ENCODE measurements at regions not wholly inside any gene's neighbourhood (a gene's known extent, or its start where the extent isn't known, plus 50 kb on each side); places are given as distances from the start of the nearest gene placed in this dataset.

DNA sequence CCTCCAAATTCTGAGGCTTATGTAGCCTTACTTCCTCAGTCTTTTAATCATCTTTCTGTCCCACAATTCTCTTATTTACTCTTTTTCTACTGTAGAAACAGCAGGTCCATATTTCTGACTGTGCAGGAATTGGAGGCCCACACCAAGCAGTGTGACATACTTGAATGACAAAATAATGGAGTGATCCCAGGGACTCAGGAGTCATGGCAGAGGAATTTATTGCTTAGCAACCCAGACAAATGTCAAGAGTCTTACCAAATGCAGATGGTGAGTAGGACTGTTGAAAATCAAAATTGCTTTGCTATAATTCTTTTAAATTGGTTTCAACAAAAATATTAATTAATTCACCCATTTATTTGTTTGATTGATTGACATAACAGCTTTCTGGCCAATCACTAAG lies 59.9 kb downstream of the HTR1B start:
- DNase-seq (ENCODE audit: low spot score) (no peak), ATAC-seq (no peak)
- intact Hi-C loops (cut with DNase I): no loop called here

DNA sequence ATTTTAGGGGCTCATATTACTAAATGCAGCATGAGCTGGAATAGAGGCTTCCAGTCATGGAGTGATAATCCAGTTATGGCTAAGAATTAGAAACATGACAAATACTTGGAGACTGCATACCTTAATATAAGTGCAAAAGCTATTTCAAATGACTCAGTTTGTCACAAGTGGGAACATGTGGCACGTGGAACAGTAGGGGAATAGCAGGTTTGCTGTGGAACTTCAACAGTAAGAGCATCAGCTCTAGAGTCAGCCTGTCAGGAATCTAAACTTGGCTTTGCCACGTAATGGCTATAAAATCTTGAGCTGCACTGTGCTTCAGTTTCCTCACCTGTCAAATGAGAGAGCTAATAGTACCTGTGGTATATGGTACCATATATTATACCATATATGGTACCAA lies 62.1 kb downstream of the HTR1B start:
- intact Hi-C loops (cut with DNase I): no loop called here
- no peak for ATAC-seq
- DNase-seq (ENCODE audit: low spot score): no peak

DNA sequence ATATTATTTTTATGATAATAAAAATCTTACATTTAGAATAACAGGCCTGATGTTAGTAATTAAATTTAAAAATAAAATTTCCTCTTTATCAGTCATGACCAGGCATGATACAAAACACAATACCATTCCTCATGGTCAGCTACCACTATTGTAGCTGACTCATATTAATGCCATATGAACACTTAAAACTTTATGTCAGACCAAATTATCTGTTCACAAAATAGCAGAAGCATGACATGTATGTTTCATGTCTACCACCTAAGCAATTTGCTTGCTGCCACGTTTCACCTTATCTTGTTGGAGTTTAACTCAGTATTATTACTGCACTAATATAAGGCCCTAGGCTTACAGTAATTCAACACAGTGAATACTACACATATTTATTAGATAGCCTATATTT lies 65.7 kb downstream of the HTR1B start:
- DNase-seq (ENCODE audit: low spot score) (no peak), ATAC-seq (no peak)
- intact Hi-C loops (cut with DNase I): no loop called here

DNA sequence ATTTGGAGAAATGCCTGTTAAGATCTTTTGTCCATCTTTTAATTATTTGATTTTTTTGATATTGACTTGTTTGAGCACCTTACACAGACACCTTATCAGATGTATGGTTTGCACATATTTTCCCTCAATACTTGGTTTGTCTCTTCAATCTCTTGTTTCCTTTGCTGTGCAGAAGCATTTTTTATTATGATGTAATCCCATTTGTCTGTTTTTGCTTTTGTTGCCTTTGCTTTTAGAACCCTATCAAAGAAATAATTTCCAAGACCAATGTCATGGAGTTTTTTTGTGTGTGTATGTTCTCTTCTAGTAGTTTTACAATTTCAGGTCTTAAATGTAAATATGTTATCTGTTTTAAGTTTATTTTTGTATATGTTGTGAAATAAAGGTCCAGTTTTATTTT lies 73.9 kb downstream of the HTR1B start:
- intact Hi-C loops (cut with DNase I): no loop called here
- DNase-seq (ENCODE audit: low spot score): no peak
- no peak for ATAC-seq

DNA sequence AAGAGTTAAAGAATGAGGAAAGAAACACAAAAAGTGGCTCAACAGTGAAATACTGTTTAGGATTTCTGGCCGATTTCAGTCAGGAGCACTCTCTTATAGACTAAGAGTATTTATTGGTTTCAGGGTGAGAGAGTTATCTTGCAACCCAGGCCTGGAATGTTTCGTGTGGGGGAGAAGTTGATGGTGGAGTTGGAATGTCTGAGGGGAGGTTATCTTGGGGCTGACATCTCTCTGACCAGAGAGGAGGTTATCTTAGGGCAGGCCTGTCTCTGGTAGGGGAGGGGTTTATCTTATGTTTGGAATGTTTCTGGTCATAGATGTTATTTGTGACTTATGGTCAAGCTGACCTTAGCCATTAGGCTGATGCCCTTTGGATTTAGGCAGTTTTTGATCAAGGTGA lies 80.3 kb downstream of the HTR1B start:
- ATAC-seq: no peak
- DNase-seq (ENCODE audit: low spot score): no peak
- intact Hi-C loops (cut with DNase I): no loop called here

DNA sequence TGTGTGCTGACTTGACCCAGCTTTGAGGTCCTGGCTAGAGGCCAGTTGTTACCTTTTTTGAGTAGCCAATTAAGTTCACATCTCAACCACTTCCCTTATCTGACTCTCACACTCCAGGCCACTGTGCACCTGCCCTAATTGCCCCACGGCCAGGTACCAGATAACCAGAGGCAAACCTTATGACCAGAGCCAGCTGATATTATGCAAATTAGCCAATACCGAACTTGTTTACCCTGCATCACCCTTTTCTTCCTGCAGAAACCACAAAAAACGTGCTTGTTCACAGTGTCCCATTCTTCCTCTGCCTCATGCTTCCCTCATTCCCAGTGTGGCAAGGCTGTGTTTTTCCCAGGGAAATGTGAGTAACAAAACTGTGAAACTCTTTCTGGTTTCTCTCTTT lies 89.3 kb downstream of the HTR1B start:
- ATAC-seq (no peak), DNase-seq (ENCODE audit: low spot score) (no peak)
- intact Hi-C loops (cut with DNase I): no loop called here

DNA sequence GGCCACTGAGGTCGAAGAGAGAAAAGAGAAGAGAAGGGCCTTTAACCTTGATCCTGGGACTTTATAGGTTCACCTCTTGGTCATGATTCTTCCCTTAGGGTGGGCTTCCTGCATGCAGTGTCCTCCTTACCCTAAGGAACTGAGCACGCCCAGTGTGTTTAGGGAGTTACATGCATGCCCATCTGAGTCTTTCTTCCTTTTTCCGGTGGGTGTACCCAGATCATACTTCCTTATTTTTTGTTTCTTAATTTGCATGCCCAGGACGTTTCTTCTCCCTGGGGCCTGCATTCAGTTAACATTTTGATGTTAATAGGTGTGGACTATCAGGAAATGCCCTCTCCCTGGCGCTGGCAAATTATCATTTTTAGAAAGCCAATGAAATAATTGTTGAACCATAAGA lies 91.5 kb downstream of the HTR1B start:
- no peak for DNase-seq (ENCODE audit: low spot score)
- no peak for ATAC-seq

DNA sequence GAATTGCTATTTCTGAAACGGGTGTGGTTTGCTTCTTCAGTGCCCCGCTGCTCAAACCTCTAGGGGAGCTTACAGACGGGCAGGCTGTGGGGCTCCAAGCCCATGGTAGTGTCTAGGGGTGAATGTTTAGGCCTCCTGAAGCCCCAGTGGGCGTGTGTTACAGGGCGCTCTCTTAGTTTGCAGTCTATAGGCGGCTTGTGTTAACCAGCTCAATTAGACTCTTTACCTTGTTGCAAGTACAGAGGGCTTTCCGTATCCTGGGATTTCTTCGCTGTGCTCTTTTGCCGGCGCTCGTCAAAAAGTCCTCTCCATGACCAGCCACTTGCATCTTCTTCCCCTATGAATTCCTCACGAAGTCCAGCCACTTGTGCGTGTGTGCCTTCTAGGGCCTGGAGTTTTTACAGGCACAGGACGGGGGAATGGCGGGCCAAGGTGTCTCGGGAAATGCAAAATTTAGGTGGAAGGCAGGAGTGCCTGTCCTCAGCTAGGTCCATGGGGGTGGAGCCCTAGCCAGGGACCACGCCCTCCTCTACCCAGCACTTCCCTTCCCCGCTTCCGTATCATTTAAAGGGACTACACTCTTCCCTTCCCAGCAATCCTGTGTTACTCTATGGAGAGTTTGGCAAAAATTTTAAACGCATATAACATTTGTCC lies 94.5 kb downstream of the HTR1B start:
- DNase-seq (ENCODE audit: low spot score) (no peak), ATAC-seq (peak; percentile 57)
- intact Hi-C loops (cut with DNase I): no loop called here

More for the DNA sequence above, 91.5 kb downstream of the HTR1B start:
- intact Hi-C loops (cut with DNase I): no loop called here

DNA sequence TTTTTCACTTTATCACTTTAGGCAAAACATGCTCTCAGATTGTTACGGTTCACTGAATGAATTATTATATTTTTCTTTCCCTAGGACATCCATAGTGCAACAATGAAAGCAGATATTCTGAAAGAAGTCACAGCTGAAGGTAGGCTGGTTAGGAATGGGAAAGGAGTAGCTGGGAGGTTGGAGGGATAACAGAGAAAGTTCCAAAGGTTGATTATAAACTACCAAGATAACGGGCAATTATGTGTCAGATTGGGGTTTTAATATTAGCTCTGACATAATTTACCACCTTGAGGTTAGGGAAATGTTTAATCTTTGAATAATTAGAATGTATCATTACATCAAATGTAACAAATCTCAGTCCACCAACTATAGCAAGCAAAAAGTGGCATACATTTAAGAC lies 96.5 kb downstream of the HTR1B start:
- DNase-seq (ENCODE audit: low spot score) (no peak), ATAC-seq (no peak)
- intact Hi-C loops (cut with DNase I): no loop called here

DNA sequence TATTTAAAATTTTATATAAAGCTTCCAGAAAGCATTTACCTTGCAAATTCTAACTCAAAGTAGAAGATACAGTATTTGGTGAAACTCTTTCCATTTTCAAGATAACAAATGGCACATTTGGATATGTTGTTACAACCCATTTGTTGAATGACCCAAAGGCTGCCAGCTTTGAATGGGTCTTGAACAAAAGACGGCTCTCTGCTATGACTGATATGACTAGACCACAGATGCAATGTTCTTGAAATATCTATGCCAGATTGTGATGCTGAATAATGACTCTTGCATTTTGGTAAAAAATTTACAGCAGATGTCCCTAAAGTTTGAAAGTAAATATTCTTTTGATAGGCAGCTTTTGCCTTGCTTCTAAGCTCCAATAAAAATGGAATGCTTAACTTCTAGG lies 99.6 kb downstream of the HTR1B start:
- ATAC-seq (no peak), DNase-seq (ENCODE audit: low spot score) (no peak)
- intact Hi-C loops (cut with DNase I): no loop called here

DNA sequence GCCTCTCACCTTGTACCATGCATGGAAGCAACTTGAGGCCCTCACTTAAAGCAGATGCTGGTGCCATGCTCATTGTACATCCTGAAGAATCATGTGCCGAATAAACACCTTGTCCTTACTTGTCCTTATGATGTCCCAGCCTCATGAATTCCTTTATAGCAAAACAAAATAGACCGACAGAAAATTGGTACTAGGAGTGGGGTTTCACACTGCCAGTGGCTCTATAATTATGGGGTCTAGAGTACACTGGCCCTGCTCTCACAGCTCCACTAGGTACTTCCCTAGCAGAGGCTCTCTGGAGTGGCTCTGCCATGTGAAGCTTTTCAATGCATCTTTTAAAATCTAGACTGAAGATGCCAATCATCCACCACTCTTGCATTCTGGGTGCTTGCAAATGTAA lies 101.2 kb downstream of the HTR1B start:
- ATAC-seq (no peak), DNase-seq (ENCODE audit: low spot score) (no peak)
- intact Hi-C loops (cut with DNase I): no loop called here

DNA sequence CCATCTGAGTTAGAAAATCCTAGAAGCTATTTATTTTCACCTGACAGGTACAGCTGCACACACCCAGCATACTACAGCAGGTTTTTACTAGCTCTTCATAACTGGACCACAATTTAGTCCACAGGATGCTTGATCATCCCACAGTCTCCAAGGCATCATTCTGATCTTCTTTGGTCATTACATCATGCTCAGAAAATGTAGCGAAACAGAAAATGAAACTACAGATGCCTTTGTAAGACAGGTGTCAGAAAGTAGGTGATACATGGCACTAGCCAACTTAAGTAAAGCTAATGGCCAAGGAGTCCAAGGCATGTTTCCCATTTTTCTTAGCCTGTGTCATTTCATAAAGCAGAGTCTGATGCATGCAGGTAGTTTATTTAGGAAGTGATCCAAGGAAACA lies 102.3 kb downstream of the HTR1B start:
- ATAC-seq (no peak), DNase-seq (ENCODE audit: low spot score) (no peak)
- intact Hi-C loops (cut with DNase I): no loop called here

DNA sequence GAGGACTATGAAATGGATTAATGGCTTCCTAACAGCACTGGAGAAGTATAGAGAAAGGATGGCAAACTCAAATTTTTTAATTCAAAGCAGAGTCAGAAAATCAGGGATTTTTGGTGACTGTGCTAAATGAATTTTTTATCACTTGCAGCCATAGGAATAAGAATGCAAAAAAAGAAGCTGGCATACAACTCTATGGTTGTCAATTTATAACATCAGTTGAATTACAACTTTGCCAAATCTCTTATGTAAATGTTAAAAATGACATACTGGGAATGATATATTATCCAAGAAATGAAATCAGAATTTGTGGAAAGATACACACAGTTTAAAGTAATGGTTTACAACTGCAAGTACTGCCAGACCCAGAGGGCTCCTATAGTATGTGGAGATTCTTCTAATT lies 106.5 kb downstream of the HTR1B start:
- DNase-seq (ENCODE audit: low spot score) (no peak), ATAC-seq (no peak)
- intact Hi-C loops (cut with DNase I): no loop called here

DNA sequence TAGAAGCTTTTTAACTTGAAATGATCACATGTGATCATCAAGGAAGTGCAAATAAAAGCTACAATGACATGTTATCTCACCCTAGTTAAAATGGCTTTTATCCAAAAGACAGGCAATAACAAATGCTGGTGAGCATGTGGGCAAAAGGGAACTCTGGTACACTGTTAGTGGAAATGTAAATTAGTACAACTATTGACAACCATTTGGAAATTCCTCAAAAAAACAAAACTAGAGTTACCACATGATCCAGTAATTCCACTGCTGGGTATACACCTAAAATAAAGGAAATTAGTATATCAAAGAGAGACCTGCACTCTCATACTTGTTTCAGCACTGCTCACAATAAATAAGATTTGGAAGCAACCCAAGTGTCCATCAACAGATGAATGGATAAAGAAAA lies 108.7 kb downstream of the HTR1B start:
- intact Hi-C loops (cut with DNase I): no loop called here
- DNase-seq (ENCODE audit: low spot score) (no peak), ATAC-seq (no peak)

DNA sequence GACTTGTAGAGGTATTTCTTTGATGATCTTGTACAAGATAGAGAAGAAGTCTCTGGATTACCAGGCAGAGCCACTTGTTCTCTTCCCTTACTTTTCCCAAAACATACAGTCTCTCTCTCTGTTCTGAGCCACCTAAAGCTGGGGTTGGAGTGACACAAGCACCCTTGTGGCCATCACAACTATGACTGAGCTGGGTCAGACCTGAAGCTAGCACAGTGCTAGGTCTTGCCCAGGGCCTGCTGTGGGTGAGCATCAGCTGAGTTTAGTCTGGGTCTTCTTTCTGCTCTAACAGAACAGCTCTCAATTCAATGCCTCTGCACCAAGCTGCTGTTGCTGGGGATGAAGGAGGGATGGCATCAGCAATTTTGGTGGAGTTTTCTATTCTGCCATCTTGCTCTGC lies 110.2 kb downstream of the HTR1B start:
- DNase-seq (ENCODE audit: low spot score): no peak
- intact Hi-C loops (cut with DNase I): no loop called here
- ATAC-seq: no peak

DNA sequence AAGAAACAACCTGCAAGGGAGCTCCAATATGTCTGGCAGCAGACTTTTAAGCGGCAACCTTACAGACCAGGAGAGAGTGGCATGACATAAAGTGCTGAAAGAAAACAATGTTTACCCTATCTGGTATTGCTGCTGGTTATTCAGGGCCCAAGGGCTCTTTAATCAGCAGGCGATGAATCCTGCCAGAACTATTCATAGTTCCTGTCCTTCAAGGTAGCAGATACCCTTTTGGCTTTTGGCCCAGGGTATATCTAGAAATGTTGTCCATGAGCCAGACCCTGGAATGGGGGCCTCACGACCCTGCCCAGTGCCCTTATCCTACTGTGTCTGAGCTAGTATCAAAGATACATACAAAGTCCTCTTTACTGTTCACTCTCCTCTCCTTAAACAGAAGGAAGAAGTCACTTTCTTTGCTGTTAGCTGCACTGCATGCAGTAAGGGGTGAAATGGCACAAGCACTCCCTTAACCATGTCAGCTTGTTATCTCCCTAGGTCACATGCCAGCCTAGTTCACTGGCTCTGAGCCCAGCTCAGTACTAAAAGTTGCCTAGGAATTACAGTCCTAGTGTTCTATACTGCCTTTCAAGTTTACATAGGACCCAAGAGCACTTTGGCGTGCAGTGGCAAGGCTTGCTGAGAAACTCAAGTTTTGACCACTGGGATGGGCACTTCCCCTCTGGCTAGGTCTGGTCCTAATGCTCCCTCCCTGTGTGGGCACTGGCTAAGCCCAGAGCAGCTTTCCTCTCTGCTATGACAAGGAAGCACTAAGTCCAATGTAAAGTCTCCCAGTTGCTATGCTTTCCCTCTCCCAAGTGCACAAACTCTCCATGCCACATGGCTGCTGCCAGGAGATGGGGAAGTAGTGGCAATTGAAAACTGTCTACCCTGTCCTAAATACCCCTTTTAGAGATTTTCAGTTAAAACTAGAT lies 122.0 kb downstream of the HTR1B start:
- intact Hi-C loops (cut with DNase I): no loop called here
- ATAC-seq: no peak
- no peak for DNase-seq (ENCODE audit: low spot score)

DNA sequence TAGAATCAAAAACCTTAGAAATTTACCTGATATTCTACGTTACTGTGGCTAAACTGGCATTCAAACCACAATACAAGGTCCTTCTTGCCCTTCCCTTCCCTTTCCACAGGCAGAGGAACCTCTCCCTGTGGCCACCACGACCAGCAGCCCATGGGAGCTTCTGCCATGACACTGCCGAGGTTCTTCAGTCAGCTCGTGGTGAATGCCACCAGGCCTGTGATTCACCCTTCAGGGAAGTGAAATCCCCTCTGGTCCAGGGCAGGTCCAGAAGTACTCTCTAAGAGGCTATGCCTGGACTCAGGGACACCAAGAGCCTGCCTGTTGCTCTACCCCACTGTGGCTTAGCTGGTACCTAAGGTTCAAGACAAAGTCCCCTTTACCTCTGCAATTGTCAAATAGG lies 123.0 kb downstream of the HTR1B start:
- DNase-seq (ENCODE audit: low spot score): no peak
- intact Hi-C loops (cut with DNase I): no loop called here
- ATAC-seq: no peak

DNA sequence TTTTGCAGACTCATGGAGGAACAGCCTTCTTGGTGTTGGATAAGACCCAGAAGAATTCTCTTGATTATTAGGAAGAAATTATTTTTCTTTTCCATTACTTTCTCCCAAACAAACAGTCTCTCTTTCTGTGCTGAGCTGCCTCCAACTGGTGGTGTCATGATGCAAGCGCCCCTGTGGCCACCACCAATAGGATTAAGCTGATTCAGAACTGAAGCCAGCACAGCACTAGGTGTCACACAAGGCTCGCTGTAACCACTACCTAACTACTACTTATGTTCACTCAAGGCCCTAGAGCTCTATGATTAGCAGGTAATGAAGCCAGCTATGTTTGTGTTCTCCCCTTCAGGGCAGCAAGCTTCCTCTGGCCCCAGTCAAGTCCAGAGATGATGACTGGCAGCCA lies 123.4 kb downstream of the HTR1B start:
- ATAC-seq (no peak), DNase-seq (ENCODE audit: low spot score) (no peak)
- intact Hi-C loops (cut with DNase I): no loop called here

DNA sequence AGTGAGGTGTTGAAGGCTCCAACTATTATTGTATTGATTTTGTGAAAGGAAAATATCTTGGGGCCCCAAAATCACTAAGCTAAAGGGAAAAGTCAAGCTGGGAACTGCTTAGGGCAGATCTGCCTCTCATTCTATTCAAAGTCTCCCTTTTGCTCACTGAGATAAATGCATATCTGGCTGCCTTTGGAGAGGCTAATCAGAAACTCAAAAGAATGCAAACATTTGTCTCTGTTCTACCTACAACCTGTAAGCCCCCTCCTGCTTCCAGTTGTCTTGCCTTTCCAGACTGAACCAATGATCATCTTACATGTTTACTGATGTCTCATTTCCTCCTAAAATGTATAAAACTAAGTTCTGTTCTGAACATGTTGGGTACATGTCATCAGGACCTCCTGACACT lies 125.9 kb downstream of the HTR1B start:
- intact Hi-C loops (cut with DNase I): no loop called here
- no peak for DNase-seq (ENCODE audit: low spot score)
- no peak for ATAC-seq

DNA sequence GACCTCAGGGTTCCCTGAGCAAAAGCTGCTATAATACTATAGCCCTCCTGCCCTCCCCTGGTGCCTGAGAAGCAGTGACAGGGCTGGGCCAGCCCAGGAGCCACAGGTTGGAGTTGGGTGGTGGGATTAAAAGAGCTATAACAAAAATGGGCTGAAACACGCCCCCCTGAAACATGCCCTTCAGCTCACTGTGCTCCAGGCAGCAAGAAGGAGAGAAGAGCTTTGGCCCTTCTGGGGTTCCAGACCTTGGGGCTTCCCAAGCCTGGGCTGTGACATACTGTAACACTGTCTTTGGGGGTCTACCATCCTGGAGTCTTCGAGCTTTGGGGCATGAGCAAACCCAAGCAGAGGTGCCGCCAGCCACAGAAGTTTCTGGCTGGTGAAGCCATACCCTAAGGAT lies 129.2 kb downstream of the HTR1B start:
- ATAC-seq: no peak
- intact Hi-C loops (cut with DNase I): no loop called here
- no peak for DNase-seq (ENCODE audit: low spot score)

Data from sciatic nerve (tissue), 2 donors.